WTC11 (cell line): ENCODE measurements at regions not wholly inside any gene's neighbourhood (a gene's known extent, or its start where the extent isn't known, plus 50 kb on each side); places are given as distances from the start of the nearest gene placed in this dataset.

Experiments
- ATAC-seq: fragments of 200-7000 bp; cut with Tn5 transposase; 2 replicates; pipeline ENCODE4 v1.10.0; 2021; ENCODE audit warnings: mild to moderate bottlenecking, moderate library complexity
- CTCF ChIA-PET: fragments of 300-600 bp; sonication (Branson Sonifier 250); formaldehyde crosslinking; loops from one replicate; lab custom pipeline; 2021; ENCODE audit warnings: antibody characterized with exemption; lab: Charles Lee
- POLR2A ChIA-PET: fragments of 350-600 bp; sonication (Branson Sonifier 250); formaldehyde crosslinking; loops from one replicate; lab custom pipeline; 2021; ENCODE audit warnings: antibody characterized with exemption; lab: Charles Lee
- DNase-seq: peaks from one replicate; pipeline ENCODE4 v3.0.0; 2021; ENCODE audit warnings: low spot score
- H3K27ac Mint-ChIP-seq: 2 replicates; pipeline ENCODE4 v1.8.0; 2021; ENCODE audit warnings: mixed read lengths
- H3K27me3 Mint-ChIP-seq: 2 replicates; pipeline ENCODE4 v1.8.0; 2021; ENCODE audit warnings: low read depth, mild to moderate bottlenecking, moderate library complexity, mixed read lengths
- H3K36me3 Mint-ChIP-seq: 2 replicates; pipeline ENCODE4 v1.8.0; 2021; ENCODE audit warnings: mixed read lengths
- H3K4me1 Mint-ChIP-seq: 2 replicates; pipeline ENCODE4 v1.8.0; 2022; ENCODE audit warnings: mixed read lengths
- H3K4me3 Mint-ChIP-seq: 2 replicates; pipeline ENCODE4 v1.8.0; 2021; ENCODE audit warnings: mild to moderate bottlenecking, moderate library complexity, mixed read lengths
- H3K9me3 Mint-ChIP-seq: 2 replicates; pipeline ENCODE4 v1.8.0; 2021; ENCODE audit warnings: mixed read lengths
- EMX1 ChIP-seq: fragments of 250-450 bp; sonication (Bioruptor Pico); IDR thresholded peaks from 2 replicates; pipeline ENCODE4 v1.8.0; 2021; ENCODE audit warnings: mild to moderate bottlenecking
- ETV6 ChIP-seq: sonication (generic); formaldehyde crosslinking; IDR thresholded peaks from 2 replicates; pipeline ENCODE4 v1.8.1; 2022; ENCODE audit warnings: mild to moderate bottlenecking, missing genetic modification reagents
- FOXJ3 ChIP-seq: sonication (generic); formaldehyde crosslinking; IDR thresholded peaks from 2 replicates; pipeline ENCODE4 v1.9.0; 2021; ENCODE audit warnings: missing genetic modification reagents, mild to moderate bottlenecking, borderline replicate concordance
- FOXK1 ChIP-seq: sonication (generic); formaldehyde crosslinking; IDR thresholded peaks from 2 replicates; pipeline ENCODE4 v1.8.0; 2022; ENCODE audit warnings: mild to moderate bottlenecking, moderate library complexity, missing genetic modification reagents
- GTF2I ChIP-seq: fragments of 250-450 bp; sonication (Bioruptor Pico); conservative IDR thresholded peaks from 2 replicates; pipeline ENCODE4 v1.4.0; 2021; ENCODE audit warnings: mild to moderate bottlenecking
- JUN ChIP-seq: sonication (generic); formaldehyde crosslinking; IDR thresholded peaks from 2 replicates; pipeline ENCODE4 v1.8.0; 2023; ENCODE audit warnings: mild to moderate bottlenecking, missing genetic modification reagents
- MLX ChIP-seq: sonication (generic); formaldehyde crosslinking; IDR thresholded peaks from 2 replicates; pipeline ENCODE4 v1.8.1; 2023; ENCODE audit warnings: mild to moderate bottlenecking, missing genetic modification reagents, moderate library complexity
- NFATC4 ChIP-seq: fragments of 250-450 bp; sonication (Bioruptor Pico); IDR thresholded peaks from 2 replicates; pipeline ENCODE4 v1.9.0; 2021; ENCODE audit warnings: mild to moderate bottlenecking
- PRDM15 ChIP-seq: sonication (generic); formaldehyde crosslinking; IDR thresholded peaks from 2 replicates; pipeline ENCODE4 v1.8.0; 2022; ENCODE audit warnings: missing genetic modification reagents
- PRRX2 ChIP-seq: fragments of 250-450 bp; sonication (Bioruptor Pico); IDR thresholded peaks from 2 replicates; pipeline ENCODE4 v1.8.0; 2021; ENCODE audit warnings: mild to moderate bottlenecking
- SP1 ChIP-seq: sonication (generic); formaldehyde crosslinking; conservative IDR thresholded peaks from 2 replicates; pipeline ENCODE4 v1.8.1; 2022; ENCODE audit warnings: missing genetic modification reagents
- TEAD4 ChIP-seq: sonication (generic); formaldehyde crosslinking; IDR thresholded peaks from 2 replicates; pipeline ENCODE4 v1.8.0; 2022; ENCODE audit warnings: mild to moderate bottlenecking, missing genetic modification reagents
- USF2 ChIP-seq: sonication (generic); formaldehyde crosslinking; IDR thresholded peaks from 2 replicates; pipeline ENCODE4 v1.8.1; 2023; ENCODE audit warnings: mild to moderate bottlenecking, missing genetic modification reagents, moderate library complexity
- ZBTB21 ChIP-seq: sonication (generic); formaldehyde crosslinking; IDR thresholded peaks from 2 replicates; pipeline ENCODE4 v1.8.1; 2023; ENCODE audit warnings: mild to moderate bottlenecking, missing genetic modification reagents, borderline replicate concordance
- ZNF532 ChIP-seq: fragments of 250-450 bp; sonication (Bioruptor Pico); IDR thresholded peaks from 2 replicates; pipeline ENCODE4 v1.9.0; 2021; ENCODE audit warnings: mild to moderate bottlenecking, borderline replicate concordance
- ZSCAN18 ChIP-seq: fragments of 250-450 bp; sonication (Bioruptor Pico); IDR thresholded peaks from 2 replicates; pipeline ENCODE4 v2.1.2; 2022; ENCODE audit warnings: mild to moderate bottlenecking, moderate library complexity

GRCh38 chr2:121955426-121955825 is 200.0 kb downstream of the TSN start (continued):
- TF ChIP-seq JUN (no peak), MLX (no peak), ZSCAN18 (CRISPR knock-in tag) (no peak), NFATC4 (CRISPR knock-in tag) (no peak), SP1 (CRISPR knock-in tag) (no peak)

GRCh38 chr2:121955872-121956271 is 200.4 kb downstream of the TSN start:
- Mint-ChIP-seq H3K9me3 (peaks cover 14% of the 10 kb centered on the region), H3K36me3 (no peaks in the 10 kb centered on the region), H3K27ac (no peak overlapping the region), H3K27me3 (no peaks in the 10 kb centered on the region), H3K4me3 (no peak overlapping the region), H3K4me1 (0 out of 2 replicates have a peak, but pooled peaks cover 2% of the 10 kb centered on the region)
- TF ChIP-seq FOXK1 (CRISPR knock-in tag) (no peak), GTF2I (CRISPR knock-in tag) (no peak), ETV6 (no peak), PRDM15 (no peak), EMX1 (no peak), TEAD4 (CRISPR knock-in tag) (no peak), PRRX2 (CRISPR knock-in tag) (no peak), ZNF532 (no peak), ZBTB21 (CRISPR knock-in tag) (no peak), FOXJ3 (CRISPR knock-in tag) (no peak), NFATC4 (CRISPR knock-in tag) (no peak), MLX (no peak), USF2 (CRISPR knock-in tag) (no peak)
- DNase-seq = no peak
- no peak for ATAC-seq
- POLR2A ChIA-PET = no interaction called here
- CTCF ChIA-PET = interaction anchor here (1.6 kb wide), 1 partner anchor 145 kb away, joined by 4 read pairs; no protein-coding TSS in a partner anchor
